ENCODE measurements at regions not wholly inside any gene's neighbourhood (a gene's known extent, or its start where the extent isn't known, plus 50 kb on each side); places are given as distances from the start of the nearest gene placed in this dataset.

- Histone ChIP-seq H3K4me2 (ENCODE audit: low read length) (no peak overlapping the region), H3K4me1 (ENCODE audit: control insufficient read depth, low read length) (no peaks in the 10 kb centered on the region), H3K4me3 (ENCODE audit: low read length) (no peak overlapping the region), H3K9me3 (ENCODE audit: control insufficient read depth, insufficient read depth, low read length) (no peaks in the 10 kb centered on the region), H3K27me3 (ENCODE audit: control insufficient read depth, low read length) (no peaks in the 10 kb centered on the region), H3F3A (ENCODE audit: control insufficient read depth, insufficient read depth) (no peaks in the 10 kb centered on the region), H3K79me2 (ENCODE audit: control insufficient read depth, low read length) (no peaks in the 10 kb centered on the region), H3K36me3 (ENCODE audit: control insufficient read depth, low read length) (no peaks in the 10 kb centered on the region), H3K27ac (ENCODE audit: low read depth, low read length) (no peak overlapping the region), H3K9me2 (replicated peaks; ENCODE audit: control insufficient read depth, low read length) (no peaks in the 10 kb centered on the region), H4K20me1 (ENCODE audit: control insufficient read depth, insufficient read depth, low read depth, low read length) (no peaks in the 10 kb centered on the region)
- TF ChIP-seq CTCF (IDR thresholded peaks at IDR 0.05; ENCODE audit: low read depth, low read length, poor library complexity, severe bottlenecking) (no peak), EZH2phosphoT487 (IDR thresholded peaks at IDR 0.05; ENCODE audit: borderline replicate concordance, low read length) (no peak)
These were observed 71.9 kb upstream of the SLCO6A1 start for GRCh38 chr5:102570747-102571146.

DNA sequence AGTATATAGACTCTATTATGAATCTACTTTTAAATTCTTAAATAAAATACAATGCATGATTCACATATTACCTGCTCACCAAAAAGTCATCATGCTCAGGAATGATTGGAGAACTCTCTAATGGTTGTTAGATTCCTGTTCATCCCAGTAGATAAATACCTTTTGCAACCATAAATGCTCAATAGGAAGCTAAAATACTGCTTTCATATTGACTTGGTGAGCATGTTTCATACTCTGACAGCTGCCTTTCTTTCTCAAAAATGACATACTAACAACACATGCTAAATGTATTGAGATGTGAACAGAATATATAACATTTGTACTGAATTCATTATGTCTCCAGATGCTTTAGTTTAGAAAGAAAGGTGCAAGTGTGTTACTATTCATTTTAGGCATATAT, 79.6 kb upstream of the SLCO6A1 start:
- TF ChIP-seq CTCF (IDR thresholded peaks at IDR 0.05; ENCODE audit: low read depth, low read length, poor library complexity, severe bottlenecking): no peak
- no peak for TF ChIP-seq EZH2phosphoT487 (IDR thresholded peaks at IDR 0.05; ENCODE audit: borderline replicate concordance, low read length)
- Histone ChIP-seq H3K27ac (ENCODE audit: low read depth, low read length) (no peak overlapping the region), H3K27me3 (ENCODE audit: control insufficient read depth, low read length) (no peaks in the 10 kb centered on the region), H3F3A (ENCODE audit: control insufficient read depth, insufficient read depth) (no peaks in the 10 kb centered on the region), H4K20me1 (ENCODE audit: control insufficient read depth, insufficient read depth, low read depth, low read length) (no peaks in the 10 kb centered on the region), H3K36me3 (ENCODE audit: control insufficient read depth, low read length) (no peaks in the 10 kb centered on the region), H3K4me1 (ENCODE audit: control insufficient read depth, low read length) (no peaks in the 10 kb centered on the region), H3K9me2 (replicated peaks; ENCODE audit: control insufficient read depth, low read length) (no peaks in the 10 kb centered on the region), H3K79me2 (ENCODE audit: control insufficient read depth, low read length) (no peaks in the 10 kb centered on the region), H3K4me2 (ENCODE audit: low read length) (no peak overlapping the region), H3K4me3 (ENCODE audit: low read length) (no peak overlapping the region), H3K9me3 (ENCODE audit: control insufficient read depth, insufficient read depth, low read length) (no peaks in the 10 kb centered on the region)

- H3K9me3 ChIP-seq (ENCODE audit: control insufficient read depth, insufficient read depth, low read length): no peaks in the 10 kb centered on the region
- H4K20me1 ChIP-seq (ENCODE audit: control insufficient read depth, insufficient read depth, low read depth, low read length): no peaks in the 10 kb centered on the region
- no peaks in the 10 kb centered on the region for H3K9me2 ChIP-seq (replicated peaks; ENCODE audit: control insufficient read depth, low read length)
- no peaks in the 10 kb centered on the region for H3K27me3 ChIP-seq (ENCODE audit: control insufficient read depth, low read length)
- no peaks in the 10 kb centered on the region for H3K79me2 ChIP-seq (ENCODE audit: control insufficient read depth, low read length)
- H3K27ac ChIP-seq (ENCODE audit: low read depth, low read length): no peak overlapping the region
- no peaks in the 10 kb centered on the region for H3K36me3 ChIP-seq (ENCODE audit: control insufficient read depth, low read length)
- H3K4me3 ChIP-seq (ENCODE audit: low read length): no peak overlapping the region
- H3K4me2 ChIP-seq (ENCODE audit: low read length): no peak overlapping the region
- TF ChIP-seq CTCF (IDR thresholded peaks at IDR 0.05; ENCODE audit: low read depth, low read length, poor library complexity, severe bottlenecking): no peak
- no peak for TF ChIP-seq EZH2phosphoT487 (IDR thresholded peaks at IDR 0.05; ENCODE audit: borderline replicate concordance, low read length)
- H3F3A ChIP-seq (ENCODE audit: control insufficient read depth, insufficient read depth): no peaks in the 10 kb centered on the region
- H3K4me1 ChIP-seq (ENCODE audit: control insufficient read depth, low read length): no peaks in the 10 kb centered on the region
These were observed 80.6 kb upstream of the SLCO6A1 start for GRCh38 chr5:102579379-102579778.

DNA sequence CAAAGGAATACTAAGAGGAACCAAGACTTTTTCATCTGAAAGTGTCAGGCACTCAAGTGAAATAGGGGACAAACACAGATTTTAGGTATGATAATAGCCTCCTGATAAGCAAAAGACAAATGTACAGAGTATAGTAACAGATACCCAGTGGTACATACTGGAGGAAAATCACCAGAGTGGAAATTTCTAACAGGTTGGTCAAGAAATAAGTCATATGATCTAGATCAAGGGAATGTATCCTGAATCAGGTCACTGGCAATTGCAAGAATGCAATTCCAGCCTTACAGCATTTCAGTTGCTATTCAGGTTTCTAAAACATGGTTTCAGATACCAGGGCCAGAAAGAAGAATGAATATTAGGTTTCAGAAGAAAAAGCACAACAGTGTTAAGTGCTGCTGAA, 82.2 kb upstream of the SLCO6A1 start:
- H3K9me2 ChIP-seq (replicated peaks; ENCODE audit: control insufficient read depth, low read length): no peaks in the 10 kb centered on the region
- no peaks in the 10 kb centered on the region for H3K9me3 ChIP-seq (ENCODE audit: control insufficient read depth, insufficient read depth, low read length)
- H3K4me2 ChIP-seq (ENCODE audit: low read length): no peak overlapping the region
- no peak overlapping the region for H3K4me3 ChIP-seq (ENCODE audit: low read length)
- H3F3A ChIP-seq (ENCODE audit: control insufficient read depth, insufficient read depth): no peaks in the 10 kb centered on the region
- H3K36me3 ChIP-seq (ENCODE audit: control insufficient read depth, low read length): no peaks in the 10 kb centered on the region
- TF ChIP-seq CTCF (IDR thresholded peaks at IDR 0.05; ENCODE audit: low read depth, low read length, poor library complexity, severe bottlenecking) (no peak), EZH2phosphoT487 (IDR thresholded peaks at IDR 0.05; ENCODE audit: borderline replicate concordance, low read length) (no peak)
- H3K4me1 ChIP-seq (ENCODE audit: control insufficient read depth, low read length): no peaks in the 10 kb centered on the region
- H3K27me3 ChIP-seq (ENCODE audit: control insufficient read depth, low read length): no peaks in the 10 kb centered on the region
- H3K79me2 ChIP-seq (ENCODE audit: control insufficient read depth, low read length): no peaks in the 10 kb centered on the region
- no peak overlapping the region for H3K27ac ChIP-seq (ENCODE audit: low read depth, low read length)
- no peaks in the 10 kb centered on the region for H4K20me1 ChIP-seq (ENCODE audit: control insufficient read depth, insufficient read depth, low read depth, low read length)
